GM21723 (cell line): ENCODE measurements at regions not wholly inside any gene's neighbourhood (a gene's known extent, or its start where the extent isn't known, plus 50 kb on each side); places are given as distances from the start of the nearest gene placed in this dataset.
"Not testable (repeated sequence)": the region's sequence is repeated elsewhere in the genome, so short reads cannot be mapped to it uniquely, and the experiment has no call there.

Source experiments
- ATAC-seq: cut with Tn5 transposase; IDR thresholded peaks from one replicate; pipeline ENCODE4 v1.9.1; 2021; ENCODE audit warnings: mild to moderate bottlenecking, moderate library complexity; ENCODE audit not compliant: unreplicated experiment

DNA sequence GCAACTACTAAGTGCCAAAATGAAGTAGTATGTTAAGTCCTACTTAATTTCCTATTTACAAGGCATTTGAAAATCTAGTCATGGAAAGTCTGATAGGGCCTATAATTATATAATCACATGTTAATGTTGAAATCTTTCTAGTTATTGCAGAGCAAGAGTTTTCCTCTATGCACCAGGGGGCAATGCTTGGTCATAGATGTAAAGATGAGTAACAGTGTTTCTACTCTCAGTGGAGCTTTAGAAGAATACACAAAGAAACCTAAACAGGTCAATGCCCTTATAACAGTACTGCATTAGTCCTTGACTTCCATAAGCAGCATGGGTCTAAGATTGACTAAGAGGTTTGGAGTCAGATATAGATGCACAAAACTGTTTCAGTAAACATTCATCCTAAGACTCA is 218.7 kb downstream of the KCTD12 start:
- no peak for ATAC-seq

DNA sequence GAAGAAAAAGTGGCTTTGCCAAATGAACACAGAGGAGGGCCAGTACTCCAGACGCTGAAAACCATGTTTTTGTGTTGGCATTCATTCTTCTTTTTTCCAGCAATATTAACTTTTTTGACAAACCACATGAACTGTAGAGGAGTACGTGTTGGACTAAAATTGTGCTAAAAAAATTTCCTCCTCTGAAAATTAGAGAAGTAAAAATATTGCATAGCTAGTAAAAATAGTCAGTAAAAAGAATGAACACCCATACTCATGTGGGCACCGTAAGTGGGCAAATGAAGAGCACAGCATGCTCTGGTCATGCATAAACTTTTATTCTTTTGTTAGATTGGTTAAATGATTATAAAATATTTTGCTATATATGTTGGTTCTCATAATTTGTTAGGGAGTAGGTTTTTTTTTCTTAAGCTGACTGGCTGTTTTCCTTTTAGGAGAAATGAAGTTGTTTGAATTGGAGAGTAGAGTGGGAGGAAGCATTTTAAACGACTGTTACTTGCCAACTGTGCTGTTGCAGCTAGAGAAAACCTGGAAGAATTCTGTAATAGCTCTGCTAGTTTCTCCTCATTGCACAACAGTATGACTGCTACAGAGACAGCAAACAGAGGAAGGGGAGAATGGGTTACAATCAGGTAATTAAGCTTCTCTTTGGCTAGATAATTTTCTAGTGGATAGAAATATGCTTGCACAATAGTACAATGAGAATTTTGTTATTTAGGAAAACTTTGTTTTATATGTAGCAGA is 222.4 kb downstream of the KCTD12 start:
- ATAC-seq = no peak

DNA sequence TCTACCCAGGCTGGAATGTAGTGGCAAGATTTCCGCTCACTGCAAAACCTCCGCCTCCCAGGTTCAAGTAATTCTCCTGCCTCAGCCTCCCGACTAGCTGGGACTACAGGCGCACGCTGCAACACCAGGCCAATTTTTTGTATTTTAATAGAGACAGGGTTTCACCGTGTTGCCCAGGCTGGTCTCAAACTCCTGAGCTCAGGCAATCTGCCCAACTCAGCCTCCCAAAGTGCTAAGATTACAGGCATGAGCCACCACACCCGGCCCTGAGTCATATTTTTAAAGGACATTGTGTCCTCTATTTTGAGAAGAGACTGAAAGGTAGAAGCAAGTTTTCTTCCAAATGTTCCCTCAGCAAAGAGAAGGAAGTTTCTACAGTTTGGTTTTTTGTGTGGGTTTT is 227.1 kb downstream of the KCTD12 start:
- ATAC-seq = not testable (repeated sequence)

DNA sequence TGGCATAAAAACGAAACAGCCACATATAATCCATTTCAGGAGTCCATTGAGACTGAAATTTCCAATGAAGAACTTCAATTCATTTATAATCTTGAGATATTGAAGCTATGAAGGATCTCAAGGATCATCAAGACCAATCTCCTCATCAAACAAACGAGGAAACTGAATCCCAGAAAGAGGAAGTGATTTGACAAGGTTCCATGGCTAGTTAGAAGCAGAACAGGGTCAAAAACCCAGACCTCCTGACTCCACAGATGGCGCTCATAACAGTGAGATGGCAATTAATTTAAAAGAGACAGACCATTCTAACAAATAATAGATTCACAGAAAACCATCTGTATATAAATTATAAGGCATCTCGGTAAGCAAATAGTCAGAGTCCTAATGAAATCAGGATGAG is 229.7 kb downstream of the KCTD12 start:
- no peak for ATAC-seq

DNA sequence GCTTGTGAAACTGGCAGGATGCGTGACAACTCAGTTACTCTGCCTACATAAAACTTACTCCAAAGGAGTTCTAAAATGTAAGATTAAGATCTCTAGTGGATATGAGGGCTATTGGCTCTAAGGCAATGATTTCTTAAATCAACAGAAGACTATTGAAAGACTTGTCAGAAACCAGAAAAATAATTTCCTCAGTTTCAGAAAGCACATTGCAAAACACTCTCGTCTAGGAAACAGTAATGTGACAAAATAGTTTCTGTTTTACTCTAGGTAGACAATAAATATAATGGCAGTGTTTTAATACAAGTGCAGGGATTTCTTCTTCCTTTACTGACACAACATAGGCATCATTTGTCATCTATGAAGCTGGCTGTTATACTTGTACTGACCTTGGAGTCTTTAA is 230.1 kb downstream of the KCTD12 start:
- ATAC-seq = no peak

DNA sequence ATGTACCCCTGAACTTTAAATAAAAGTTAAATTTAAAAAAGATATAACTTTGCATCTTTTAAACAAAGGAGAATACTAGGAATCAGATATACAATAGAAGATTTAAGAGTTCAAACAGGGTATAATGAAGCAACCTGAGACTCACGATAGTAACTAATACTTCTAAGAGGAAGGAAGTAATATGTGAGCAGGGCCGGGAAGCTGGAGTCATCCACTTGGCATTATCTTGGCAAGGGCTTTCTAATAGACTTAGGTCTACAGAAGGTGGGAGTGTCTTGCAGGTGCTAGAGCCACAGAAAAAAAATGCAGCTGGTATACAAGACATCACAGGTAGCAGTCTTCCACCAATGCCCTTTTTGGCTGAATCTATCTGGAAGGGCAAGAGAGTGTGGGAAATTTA is 231.9 kb downstream of the KCTD12 start:
- no peak for ATAC-seq

DNA sequence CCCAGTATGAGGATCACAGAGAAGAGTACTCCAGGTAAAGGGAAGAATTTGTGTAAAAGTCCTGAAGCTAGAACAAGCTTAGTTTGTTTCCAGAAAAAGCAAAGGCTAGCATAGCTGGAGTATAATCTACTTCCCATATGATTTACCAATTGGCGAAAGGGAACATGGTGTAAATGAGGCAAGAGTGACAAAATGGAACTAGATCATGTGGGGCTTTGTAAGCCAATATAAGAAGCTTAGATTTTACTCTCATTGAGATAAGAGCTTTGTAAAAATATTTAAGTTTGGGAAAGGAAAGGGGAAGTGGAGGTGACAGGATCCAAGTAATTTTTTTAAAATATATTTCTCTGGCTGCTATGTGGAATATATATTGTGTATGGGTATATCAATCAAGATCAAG is 234.9 kb downstream of the KCTD12 start:
- ATAC-seq = no peak

DNA sequence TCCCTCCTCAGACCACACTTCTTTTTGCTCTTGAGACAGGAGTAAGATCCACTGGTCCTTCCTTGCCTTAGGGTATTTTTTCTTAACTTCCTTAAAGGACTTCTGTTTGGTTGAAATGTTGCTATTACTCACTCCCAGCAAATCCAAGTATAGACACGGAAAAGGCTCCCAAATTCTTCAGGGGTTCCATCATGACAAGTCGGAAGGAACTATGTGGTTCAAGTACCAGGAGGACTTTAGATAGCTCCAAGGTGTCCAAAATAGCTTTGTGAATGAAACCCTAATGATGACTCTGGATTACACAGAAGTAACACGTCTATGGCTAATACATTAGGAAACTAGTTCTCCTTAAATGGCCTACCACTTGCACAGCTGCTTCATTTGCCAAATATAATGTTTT is 238.7 kb downstream of the KCTD12 start:
- ATAC-seq = no peak

DNA sequence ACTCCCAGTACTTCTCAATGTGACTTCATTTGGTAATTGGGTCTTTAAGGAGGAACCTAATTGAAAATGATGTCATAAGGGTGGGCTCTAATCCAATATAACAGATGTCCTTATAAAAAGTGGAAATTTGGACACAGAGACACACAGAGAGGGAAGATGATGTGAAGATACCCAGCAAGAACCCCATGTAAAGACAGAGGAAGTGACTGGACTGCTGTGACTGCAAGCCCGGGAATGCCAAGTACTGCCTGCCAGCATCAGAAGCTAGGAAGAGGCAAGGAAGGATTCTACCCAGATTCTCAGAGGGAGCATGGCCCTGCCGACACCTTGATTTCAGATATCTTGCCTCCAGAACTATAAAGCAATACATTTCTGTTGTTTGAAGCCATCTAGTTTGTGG is 239.3 kb downstream of the KCTD12 start:
- ATAC-seq = no peak

DNA sequence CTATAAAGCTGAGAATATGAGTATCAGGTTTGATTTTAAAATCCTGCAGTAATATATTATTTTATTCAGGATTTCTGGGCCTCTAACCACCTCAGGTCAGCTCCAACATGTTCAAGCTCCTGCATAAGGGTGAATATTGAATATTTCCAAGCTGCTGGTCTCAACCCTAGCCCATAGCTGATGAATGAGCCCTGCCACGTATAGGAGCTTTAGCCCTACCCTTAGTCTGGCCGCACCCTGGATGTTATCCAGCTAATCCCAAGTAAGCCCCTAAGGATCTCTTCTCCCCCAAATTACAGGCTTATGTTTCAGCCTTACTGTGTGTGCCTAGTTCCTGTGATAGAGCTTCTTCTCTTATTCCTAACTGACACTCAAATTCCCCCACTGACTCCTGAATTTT is 240.6 kb downstream of the KCTD12 start:
- no peak for ATAC-seq

DNA sequence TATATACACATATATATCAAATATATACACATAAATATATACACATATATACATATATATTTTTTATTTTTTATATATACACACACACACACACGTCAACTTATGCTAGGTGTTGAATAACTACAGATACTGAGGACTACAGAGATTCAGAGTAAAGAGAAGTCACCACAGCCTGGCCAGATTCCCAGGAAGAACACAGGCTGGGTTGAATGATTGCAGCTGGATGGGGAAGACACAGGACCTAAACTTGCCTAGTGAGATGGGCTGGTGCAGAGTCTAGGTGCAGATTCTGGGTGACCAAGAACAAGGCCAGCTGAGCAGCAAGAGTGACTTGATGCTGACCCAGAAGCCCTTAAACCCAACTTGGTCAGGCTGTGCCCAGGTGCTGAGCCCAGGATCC is 241.3 kb downstream of the KCTD12 start:
- no peak for ATAC-seq

DNA sequence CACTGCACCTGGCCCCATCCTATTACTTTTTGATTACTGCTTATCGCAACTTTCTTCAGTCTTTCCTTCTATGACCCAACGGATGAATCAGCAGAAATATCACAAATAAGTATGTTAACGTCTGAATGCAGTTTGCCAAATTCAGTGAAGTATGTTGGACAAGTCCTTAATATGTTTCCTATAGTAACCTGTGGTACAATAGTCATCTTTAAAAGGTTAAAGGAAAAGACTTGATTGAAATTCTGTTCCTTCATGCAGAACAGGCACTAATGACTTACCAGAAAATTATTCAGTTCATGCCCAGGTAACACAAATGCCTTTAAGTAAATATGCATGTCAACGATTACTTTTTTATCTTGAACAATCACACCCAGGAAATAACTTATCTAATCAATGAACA is 242.6 kb downstream of the KCTD12 start:
- no peak for ATAC-seq

DNA sequence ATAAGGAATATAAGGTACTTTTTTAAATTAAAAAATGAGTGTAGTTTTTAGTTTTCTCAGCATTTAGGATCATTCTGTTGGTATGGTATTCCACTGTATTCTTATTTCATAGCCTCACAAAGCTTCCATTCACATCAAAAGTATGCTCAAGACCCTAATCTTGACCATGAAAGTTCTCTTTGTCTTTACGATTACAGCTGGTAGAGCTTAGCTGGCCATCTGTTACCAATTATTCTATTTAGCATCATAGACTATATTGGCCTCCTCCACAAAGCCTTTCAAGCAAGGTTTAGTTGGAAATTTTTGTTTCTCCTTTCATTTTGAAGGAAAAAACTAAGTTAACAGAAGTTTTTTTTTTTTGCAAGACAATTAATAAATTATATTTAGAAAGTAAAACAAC is 245.1 kb downstream of the KCTD12 start:
- ATAC-seq = no peak

DNA sequence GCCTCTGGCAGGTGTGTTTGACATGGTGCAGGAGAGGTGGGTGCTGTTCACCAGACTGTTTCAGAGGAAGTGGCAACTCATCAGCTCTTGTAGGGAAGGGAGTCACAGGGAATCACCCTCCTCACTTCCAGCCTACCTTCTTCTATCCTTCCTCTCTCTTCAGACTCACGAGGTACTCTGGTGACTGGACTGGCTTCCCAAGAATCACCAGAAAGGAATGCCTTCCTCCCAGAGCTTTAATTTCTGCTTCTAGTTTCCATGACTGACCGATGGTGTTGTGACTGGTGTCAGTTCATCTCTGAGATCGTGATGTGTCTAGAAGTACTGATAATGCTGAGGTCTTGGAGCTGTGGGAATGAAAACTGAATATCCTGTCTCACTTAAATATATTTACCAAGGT is 247.3 kb downstream of the KCTD12 start:
- no peak for ATAC-seq

DNA sequence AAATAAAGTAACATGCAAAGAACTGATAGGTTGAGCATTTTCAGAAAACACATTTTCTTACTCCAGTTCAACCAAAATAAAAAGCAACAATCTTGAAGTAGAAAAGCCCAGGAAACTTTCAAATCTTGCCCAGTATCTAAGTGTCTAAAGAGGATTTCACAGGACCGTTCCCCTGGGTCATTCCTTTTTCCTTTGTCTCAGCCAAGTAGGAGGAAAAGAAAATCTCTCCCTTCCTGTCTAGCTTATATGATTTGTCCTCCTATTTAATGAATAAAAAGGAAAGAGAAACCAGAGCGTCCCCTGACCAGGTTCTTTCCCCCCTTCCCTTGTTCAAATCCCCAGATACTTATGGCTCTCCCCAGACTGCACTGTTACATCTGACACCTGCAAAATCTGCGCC is 248.0 kb downstream of the KCTD12 start:
- ATAC-seq = no peak

DNA sequence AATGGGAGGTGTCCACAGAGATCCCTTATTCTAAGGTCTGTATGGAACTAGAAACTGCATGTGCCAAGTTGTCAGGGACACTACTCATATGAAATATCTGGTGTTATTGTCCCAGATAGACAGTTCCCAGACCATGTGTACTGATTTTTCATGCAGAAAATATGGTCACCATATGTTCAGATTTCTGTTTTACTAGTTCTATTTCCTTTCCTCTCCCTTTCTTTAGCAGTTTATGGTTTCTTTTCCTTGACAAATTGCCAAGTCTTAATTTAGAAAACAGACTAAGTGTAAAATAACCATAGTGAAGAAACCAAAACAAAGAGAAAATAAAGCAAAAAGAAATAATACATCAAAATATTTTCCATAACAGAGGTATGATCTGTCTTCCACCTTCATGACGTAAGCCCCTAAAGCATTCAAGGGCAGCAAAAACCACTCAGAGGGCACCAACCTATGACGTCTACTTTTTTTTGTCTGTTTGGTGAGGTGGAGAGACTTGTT is 248.5 kb downstream of the KCTD12 start:
- no peak for ATAC-seq

DNA sequence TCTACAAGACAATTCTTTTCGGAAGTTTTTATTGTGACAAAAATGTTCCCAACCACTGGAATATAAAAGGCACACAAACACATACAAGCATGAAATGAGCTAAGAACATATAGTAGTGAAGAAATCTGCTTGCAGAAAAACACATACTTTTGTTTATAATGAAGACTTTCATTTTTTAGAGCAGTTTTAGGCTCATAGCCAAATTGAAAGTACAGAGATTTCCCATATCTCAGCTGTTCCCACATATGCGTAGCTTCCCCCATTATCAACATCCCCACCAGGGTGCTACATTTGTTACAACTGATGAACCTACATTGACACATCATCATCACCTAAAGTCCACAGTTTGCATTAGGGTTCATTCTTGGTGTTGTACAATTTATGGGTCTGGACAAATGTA is 249.4 kb downstream of the KCTD12 start:
- no peak for ATAC-seq

DNA sequence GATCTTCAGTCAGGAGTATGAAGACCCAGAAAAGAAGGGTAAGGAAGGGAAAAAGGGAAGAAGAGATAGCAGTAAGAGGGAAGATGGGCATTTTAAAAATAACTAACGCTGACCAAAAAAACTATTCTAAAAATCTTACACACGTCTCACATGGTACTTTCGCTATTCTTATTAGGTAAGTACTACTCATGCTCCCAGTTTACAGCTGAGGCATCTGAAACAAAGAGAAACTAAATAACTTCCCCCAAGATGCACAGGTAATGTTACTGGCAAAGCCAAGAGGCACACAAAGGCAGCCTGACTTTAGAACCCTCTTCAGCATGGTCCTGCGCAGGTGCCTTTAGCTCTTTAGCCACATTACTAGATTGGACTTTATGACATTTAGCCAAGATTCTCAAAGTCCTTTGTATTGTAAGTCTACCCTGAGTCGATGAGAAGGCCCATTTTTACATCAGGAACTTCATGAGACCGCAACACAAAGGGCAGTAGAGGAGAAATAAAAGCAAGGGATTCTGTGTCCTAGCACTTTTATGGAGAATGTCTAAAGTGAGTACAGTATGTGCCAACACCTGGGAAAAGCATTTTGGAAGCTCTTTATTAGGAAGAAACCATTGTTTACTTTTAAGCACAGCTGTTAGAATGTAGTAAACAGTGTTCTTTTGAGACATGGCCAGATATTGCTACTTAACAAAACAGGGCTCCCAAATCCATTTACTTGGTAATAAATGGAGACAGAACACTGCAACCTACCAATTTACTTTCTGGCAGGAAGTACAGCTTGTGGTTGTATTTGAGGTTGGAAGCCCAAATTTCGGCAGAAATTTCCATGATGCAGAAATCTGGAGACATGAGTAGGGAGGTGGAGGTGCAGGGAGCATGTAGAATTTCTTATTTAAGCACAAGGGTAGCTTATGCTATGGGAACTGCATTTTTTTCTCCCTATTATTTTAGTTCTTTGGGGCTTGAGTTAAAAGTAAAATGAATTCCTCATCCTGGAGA is 250.7 kb downstream of the KCTD12 start:
- ATAC-seq = no peak

DNA sequence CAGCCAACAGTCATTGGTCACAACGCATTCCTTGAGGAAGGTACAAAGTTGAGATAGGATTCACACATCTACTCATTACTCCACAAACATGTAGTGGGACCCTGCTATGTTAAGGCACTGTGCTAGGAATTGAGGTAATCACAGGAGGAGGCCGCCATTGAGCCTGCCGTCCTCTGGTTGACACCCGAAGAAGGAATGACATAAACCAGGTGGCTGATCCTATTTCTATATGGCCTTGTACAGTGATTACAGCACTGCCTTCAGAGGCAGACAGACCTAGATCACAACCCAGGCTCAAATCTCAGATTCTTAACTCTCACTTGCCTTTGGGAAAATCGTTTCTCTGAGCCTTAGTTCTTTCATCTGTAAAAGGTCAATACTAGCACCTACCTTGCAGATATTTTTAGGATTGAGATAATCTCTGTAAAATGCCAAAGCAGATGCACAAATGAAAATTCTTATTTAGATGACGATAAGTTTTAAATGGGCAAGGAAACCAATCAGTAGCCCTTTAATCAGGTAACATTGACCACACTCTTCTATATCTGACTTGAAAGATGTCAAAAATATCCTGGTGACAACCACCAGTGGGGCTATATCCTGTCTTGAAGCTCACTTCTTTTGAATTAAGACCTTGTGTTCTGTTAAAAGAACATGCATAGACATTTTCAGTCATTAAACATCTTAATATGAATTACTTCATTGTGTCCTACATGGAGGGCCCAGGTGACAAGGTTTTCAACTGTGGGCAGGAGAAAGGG is 251.6 kb downstream of the KCTD12 start:
- no peak for ATAC-seq

DNA sequence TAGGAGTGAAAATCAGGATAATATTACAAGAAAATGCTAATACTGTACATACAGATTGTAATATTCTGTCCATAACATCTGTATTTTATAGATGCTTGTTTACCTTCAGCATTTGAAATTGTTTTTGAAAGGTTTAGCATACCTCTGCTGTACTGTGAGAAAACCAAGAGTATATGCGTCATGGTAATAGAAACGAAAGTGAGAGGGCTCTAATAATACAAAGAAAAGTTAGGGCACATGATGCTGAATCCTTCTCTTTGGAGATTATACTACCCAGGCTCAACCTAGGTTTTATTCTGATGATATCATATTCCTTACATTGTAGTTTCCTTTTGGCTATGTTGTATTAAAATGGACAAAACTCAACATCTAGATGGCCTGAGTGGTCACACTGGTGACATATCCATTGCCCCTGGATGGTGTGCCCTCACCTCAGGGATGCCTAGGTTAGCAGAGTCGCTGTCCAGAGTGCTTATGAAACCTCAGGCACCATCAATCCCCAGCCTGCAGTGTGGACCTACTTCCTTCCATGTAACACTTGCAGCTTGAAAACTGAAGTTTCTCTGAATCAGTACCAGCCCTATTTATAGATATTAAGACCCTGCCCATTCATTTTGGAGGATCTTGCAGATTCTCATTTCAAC is 253.7 kb downstream of the KCTD12 start:
- no peak for ATAC-seq
